ENCODE measurements at regions not wholly inside any gene's neighbourhood (a gene's known extent, or its start where the extent isn't known, plus 50 kb on each side); places are given as distances from the start of the nearest gene placed in this dataset.
"Not testable (repeated sequence)": the region's sequence is repeated elsewhere in the genome, so short reads cannot be mapped to it uniquely, and the experiment has no call there.

DNA sequence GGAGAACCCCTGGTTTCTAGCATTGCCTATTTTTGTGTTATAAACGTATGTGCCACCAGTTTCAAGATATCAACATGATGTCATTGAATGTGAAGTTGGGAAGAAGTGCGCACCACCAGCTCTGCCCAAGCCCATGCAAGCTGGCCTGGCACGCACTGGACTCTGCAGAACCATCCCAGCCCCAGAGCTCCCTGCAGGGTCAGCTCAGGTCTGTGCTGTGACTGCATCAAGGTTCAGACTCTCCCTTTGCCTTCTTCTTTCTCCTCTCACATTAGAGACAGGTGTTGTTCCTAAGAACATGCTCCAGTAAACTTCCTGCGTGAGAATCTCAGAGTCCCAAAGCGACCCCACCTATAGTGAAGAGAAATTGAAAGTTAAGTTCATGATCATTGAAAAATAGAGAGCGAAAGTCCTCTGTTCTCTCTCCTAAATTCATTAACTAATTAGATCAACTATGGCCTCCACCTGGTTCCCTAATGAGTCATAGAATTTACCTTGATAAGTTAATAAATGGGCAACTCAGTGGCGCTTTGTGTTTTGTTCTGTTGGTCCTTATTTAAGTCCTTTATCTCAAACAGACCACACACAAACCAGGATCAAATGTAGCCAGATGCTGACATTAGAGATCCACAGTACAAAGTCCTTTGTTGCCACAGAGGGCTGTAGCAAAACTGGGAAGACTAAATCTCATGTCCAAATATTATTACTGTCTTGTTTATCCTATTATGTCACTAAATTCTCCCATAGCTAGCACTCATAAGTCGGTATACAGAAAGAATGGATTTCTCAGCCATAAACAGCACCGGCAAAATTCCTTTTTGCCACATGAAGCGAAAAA is 432.3 kb downstream of the STK39 start:
- H3K27me3 ChIP-seq (replicated peaks; ENCODE audit: insufficient read depth): no peaks in the 10 kb centered on the region
- no peak overlapping the region for H3K27ac ChIP-seq
- DNase-seq (ENCODE audit: low spot score): no peak
- TF ChIP-seq, protein P1, sequence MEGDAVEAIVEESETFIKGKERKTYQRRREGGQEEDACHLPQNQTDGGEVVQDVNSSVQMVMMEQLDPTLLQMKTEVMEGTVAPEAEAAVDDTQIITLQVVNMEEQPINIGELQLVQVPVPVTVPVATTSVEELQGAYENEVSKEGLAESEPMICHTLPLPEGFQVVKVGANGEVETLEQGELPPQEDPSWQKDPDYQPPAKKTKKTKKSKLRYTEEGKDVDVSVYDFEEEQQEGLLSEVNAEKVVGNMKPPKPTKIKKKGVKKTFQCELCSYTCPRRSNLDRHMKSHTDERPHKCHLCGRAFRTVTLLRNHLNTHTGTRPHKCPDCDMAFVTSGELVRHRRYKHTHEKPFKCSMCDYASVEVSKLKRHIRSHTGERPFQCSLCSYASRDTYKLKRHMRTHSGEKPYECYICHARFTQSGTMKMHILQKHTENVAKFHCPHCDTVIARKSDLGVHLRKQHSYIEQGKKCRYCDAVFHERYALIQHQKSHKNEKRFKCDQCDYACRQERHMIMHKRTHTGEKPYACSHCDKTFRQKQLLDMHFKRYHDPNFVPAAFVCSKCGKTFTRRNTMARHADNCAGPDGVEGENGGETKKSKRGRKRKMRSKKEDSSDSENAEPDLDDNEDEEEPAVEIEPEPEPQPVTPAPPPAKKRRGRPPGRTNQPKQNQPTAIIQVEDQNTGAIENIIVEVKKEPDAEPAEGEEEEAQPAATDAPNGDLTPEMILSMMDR (IDR thresholded peaks at IDR 0.05): no peak
- TF ChIP-seq POLR2A (IDR thresholded peaks at IDR 0.05) (no peak), POLR2AphosphoS5 (IDR thresholded peaks at IDR 0.05) (no peak)
- WGBS: 92% methylated on average over 10 of the region's 10 CpGs
- intact Hi-C loops (cut with DNase I): no loop called here
- H3K36me3 ChIP-seq: no peaks in the 10 kb centered on the region
- H3K4me1 ChIP-seq (replicated peaks): no peaks in the 10 kb centered on the region
- H3K9me3 ChIP-seq: no peaks in the 10 kb centered on the region
- H3K4me3 ChIP-seq: no peak overlapping the region

- H3K27ac ChIP-seq; H3K4me1 ChIP-seq (replicated peaks); H3K4me3 ChIP-seq; intact Hi-C loops (cut with DNase I); H3K27me3 ChIP-seq (replicated peaks; ENCODE audit: insufficient read depth); H3K36me3 ChIP-seq; H3K9me3 ChIP-seq; DNase-seq (ENCODE audit: low spot score): not testable (repeated sequence)
- 97% methylated on average over 13 of the region's 13 CpGs for WGBS
Measured at GRCh38 chr2:167814482-167814880, 432.9 kb downstream of the STK39 start.

- H3K36me3 ChIP-seq; H3K4me3 ChIP-seq; H3K27ac ChIP-seq; H3K4me1 ChIP-seq (replicated peaks); DNase-seq (ENCODE audit: low spot score); intact Hi-C loops (cut with DNase I); H3K9me3 ChIP-seq; H3K27me3 ChIP-seq (replicated peaks; ENCODE audit: insufficient read depth): not testable (repeated sequence)
- WGBS: 95% methylated on average over 9 of the region's 9 CpGs
Measured at GRCh38 chr2:167809799-167810198, 437.6 kb downstream of the STK39 start.

DNA sequence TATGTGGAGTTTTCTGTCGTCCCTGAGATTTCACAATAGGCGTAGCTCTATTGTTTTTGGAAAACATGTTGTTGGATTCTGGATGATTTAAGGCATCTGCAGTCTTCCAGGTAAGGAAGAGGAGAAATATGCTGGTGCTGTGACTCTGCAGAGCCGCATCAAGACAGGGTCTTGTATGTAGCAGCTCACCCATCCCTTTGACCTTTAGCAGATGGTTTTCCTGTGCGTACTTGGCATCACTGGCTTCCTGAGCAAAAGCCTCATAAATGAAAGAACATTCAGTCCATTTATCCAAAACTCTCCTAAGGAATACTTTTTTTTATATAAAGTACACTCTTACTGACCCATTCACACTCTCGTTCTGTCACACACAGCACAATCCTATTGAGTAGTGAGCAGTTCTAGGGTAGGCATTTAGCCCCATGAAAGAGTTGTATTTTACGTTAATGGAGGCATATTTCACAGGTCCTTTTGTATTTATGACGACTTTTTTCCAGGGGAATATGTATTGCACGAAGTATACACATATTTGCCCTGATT is 443.9 kb downstream of the STK39 start:
- Histone ChIP-seq H3K27me3 (replicated peaks; ENCODE audit: insufficient read depth) (no peaks in the 10 kb centered on the region), H3K27ac (no peak overlapping the region), H3K4me3 (no peak overlapping the region), H3K9me3 (no peaks in the 10 kb centered on the region), H3K4me1 (replicated peaks) (no peaks in the 10 kb centered on the region), H3K36me3 (no peaks in the 10 kb centered on the region)
- WGBS: 66% methylated on average over 8 of the region's 8 CpGs
- intact Hi-C loops (cut with DNase I): no loop called here
- no peak for TF ChIP-seq POLR2A (IDR thresholded peaks at IDR 0.05)
- no peak for TF ChIP-seq POLR2AphosphoS5 (IDR thresholded peaks at IDR 0.05)
- TF ChIP-seq, protein P1 (IDR thresholded peaks at IDR 0.05): no peak
- DNase-seq (ENCODE audit: low spot score): no peak

DNA sequence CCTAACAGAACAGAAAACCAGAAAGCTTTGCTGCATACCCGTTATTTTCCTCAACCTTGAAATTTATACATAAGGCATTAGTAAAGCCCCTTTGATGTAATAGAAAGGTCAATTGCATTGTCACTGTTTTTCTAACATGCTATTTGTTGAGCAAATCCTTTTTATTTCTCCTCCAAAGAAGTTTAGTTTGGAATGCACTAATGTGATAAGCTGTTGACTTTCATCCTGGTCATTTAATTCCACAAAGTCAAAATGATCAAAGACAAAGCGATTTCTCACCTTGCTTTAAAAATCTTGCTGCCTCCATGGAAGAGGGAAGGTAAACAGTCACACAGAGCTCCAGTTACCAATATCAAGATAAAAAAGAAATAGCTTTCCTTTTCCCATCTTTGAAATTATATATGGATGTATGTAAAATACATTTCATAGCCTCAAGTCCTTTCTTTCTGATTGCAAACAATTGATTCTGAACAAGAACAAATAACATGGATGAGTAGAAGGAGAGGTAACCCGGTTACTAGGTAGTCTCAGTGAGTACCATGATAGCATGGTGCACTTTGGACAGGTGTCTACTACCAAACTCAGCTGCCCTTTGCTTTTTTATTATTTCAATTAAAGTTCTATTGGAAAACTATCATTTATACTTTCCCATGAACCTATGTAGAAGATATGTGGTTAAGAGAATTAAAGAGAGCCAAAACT is 452.7 kb downstream of the STK39 start:
- TF ChIP-seq, protein P1 (IDR thresholded peaks at IDR 0.05): no peak
- TF ChIP-seq POLR2AphosphoS5 (IDR thresholded peaks at IDR 0.05): no peak
- no peak for TF ChIP-seq POLR2A (IDR thresholded peaks at IDR 0.05)
- DNase-seq (ENCODE audit: low spot score): no peak
- H3K4me3 ChIP-seq: no peak overlapping the region
- H3K9me3 ChIP-seq: no peaks in the 10 kb centered on the region
- 45% methylated on average over 3 of the region's 3 CpGs for WGBS
- no peak overlapping the region for H3K27ac ChIP-seq
- H3K27me3 ChIP-seq (replicated peaks; ENCODE audit: insufficient read depth): no peaks in the 10 kb centered on the region
- intact Hi-C loops (cut with DNase I): no loop called here
- H3K36me3 ChIP-seq: no peaks in the 10 kb centered on the region
- H3K4me1 ChIP-seq (replicated peaks): no peaks in the 10 kb centered on the region
